Activated CD8-positive, alpha-beta memory T cell treated with anti-CD3 and anti-CD28 coated beads, Interleukin-2, amount 10 ng/mL, durations not matched to agents 7 days and 5 days (primary cell): ENCODE measurements at regions not wholly inside any gene's neighbourhood (a gene's known extent, or its start where the extent isn't known, plus 50 kb on each side); places are given as distances from the start of the nearest gene placed in this dataset.

Source experiments
- ATAC-seq: fragments of 150-1000 bp; cut with Tn5 transposase; one replicate; pipeline ENCODE4 v1.10.0; 2021; ENCODE audit warnings: moderate library complexity
- CTCF ChIA-PET: fragments of 350-600 bp; sonication (Branson Sonifier 250); formaldehyde crosslinking; loops from one replicate; lab custom pipeline; 2021; ENCODE audit warnings: antibody characterized with exemption; lab: Charles Lee
- DNase-seq: peaks from one replicate; pipeline ENCODE4 v3.0.0-alpha.2; 2020
- H3K27ac Mint-ChIP-seq: one replicate; pipeline ENCODE4 v1.8.0; 2021; ENCODE audit warnings: mild to moderate bottlenecking, mixed read lengths
- H3K27me3 Mint-ChIP-seq: one replicate; pipeline ENCODE4 v1.8.0; 2021; ENCODE audit warnings: mixed read lengths
- H3K36me3 Mint-ChIP-seq: one replicate; pipeline ENCODE4 v1.8.0; 2021; ENCODE audit warnings: mild to moderate bottlenecking, mixed read lengths
- H3K4me1 Mint-ChIP-seq: one replicate; pipeline ENCODE4 v1.8.0; 2021; ENCODE audit warnings: mixed read lengths
- H3K4me3 Mint-ChIP-seq: one replicate; pipeline ENCODE4 v1.8.0; 2021; ENCODE audit warnings: mild to moderate bottlenecking, moderate library complexity, mixed read lengths
- H3K9me3 Mint-ChIP-seq: one replicate; pipeline ENCODE4 v1.8.0; 2022; ENCODE audit warnings: low read depth, mixed read lengths

- ATAC-seq: no peak
- Mint-ChIP-seq H3K27ac (no peak overlapping the region), H3K9me3 (no peaks in the 10 kb centered on the region), H3K36me3 (no peaks in the 10 kb centered on the region), H3K4me3 (no peak overlapping the region), H3K27me3 (peaks cover 2% of the 10 kb centered on the region), H3K4me1 (no peaks in the 10 kb centered on the region)
- no peak for DNase-seq
- CTCF ChIA-PET: no interaction called here
Observed at GRCh38 chr12:15033029-15033428, 60.2 kb downstream of the PDE6H start.

GRCh38 chr12:15033641-15034040, 60.8 kb downstream of the PDE6H start:
- Mint-ChIP-seq H3K27me3 (peaks cover 2% of the 10 kb centered on the region), H3K4me3 (no peak overlapping the region), H3K9me3 (no peaks in the 10 kb centered on the region), H3K4me1 (no peaks in the 10 kb centered on the region), H3K36me3 (no peaks in the 10 kb centered on the region), H3K27ac (no peak overlapping the region)
- CTCF ChIA-PET: no interaction called here
- DNase-seq: no peak
- no peak for ATAC-seq

- Mint-ChIP-seq H3K4me1 (no peaks in the 10 kb centered on the region), H3K36me3 (no peaks in the 10 kb centered on the region), H3K27me3 (peaks cover 2% of the 10 kb centered on the region), H3K9me3 (no peaks in the 10 kb centered on the region), H3K4me3 (no peak overlapping the region), H3K27ac (no peak overlapping the region)
- no peak for ATAC-seq
- CTCF ChIA-PET: no interaction called here
- DNase-seq: no peak
Observed at GRCh38 chr12:15035185-15035584, 62.3 kb downstream of the PDE6H start.

GRCh38 chr12:15037091-15037687, 64.3 kb downstream of the PDE6H start:
- Mint-ChIP-seq H3K27ac (no peak overlapping the region), H3K9me3 (no peaks in the 10 kb centered on the region), H3K4me3 (no peak overlapping the region)

GRCh38 chr12:15038137-15038536, 65.3 kb downstream of the PDE6H start:
- DNase-seq (no peak), ATAC-seq (no peak)
- Mint-ChIP-seq H3K27ac (no peak overlapping the region), H3K27me3 (peaks cover 10% of the 10 kb centered on the region), H3K4me1 (no peaks in the 10 kb centered on the region), H3K36me3 (no peaks in the 10 kb centered on the region), H3K9me3 (no peaks in the 10 kb centered on the region), H3K4me3 (no peak overlapping the region)
- CTCF ChIA-PET: no interaction called here

More at GRCh38 chr12:15037091-15037687, 64.3 kb downstream of the PDE6H start:
- H3K27me3 Mint-ChIP-seq: peaks cover 7% of the 10 kb centered on the region
- DNase-seq (no peak), ATAC-seq (no peak)
- no peaks in the 10 kb centered on the region for H3K4me1 Mint-ChIP-seq
- no peaks in the 10 kb centered on the region for H3K36me3 Mint-ChIP-seq
- CTCF ChIA-PET: no interaction called here

GRCh38 chr12:15044471-15044870, 71.6 kb downstream of the PDE6H start:
- ATAC-seq: no peak
- Mint-ChIP-seq H3K27ac (no peak overlapping the region), H3K4me3 (no peak overlapping the region), H3K9me3 (peaks cover 4% of the 10 kb centered on the region), H3K36me3 (peaks cover 2% of the 10 kb centered on the region), H3K27me3 (peaks cover 11% of the 10 kb centered on the region), H3K4me1 (no peaks in the 10 kb centered on the region)
- CTCF ChIA-PET: interaction anchor here (0.6 kb wide), 1 partner anchor 25 kb away, joined by 3 read pairs; no protein-coding TSS in a partner anchor
- DNase-seq: no peak

- H3K27ac Mint-ChIP-seq: no peak overlapping the region
- H3K4me3 Mint-ChIP-seq: no peak overlapping the region
- DNase-seq (no peak), ATAC-seq (no peak)
- peaks cover 4% of the 10 kb centered on the region for H3K9me3 Mint-ChIP-seq
- CTCF ChIA-PET: no interaction called here
- peaks cover 2% of the 10 kb centered on the region for H3K36me3 Mint-ChIP-seq
- no peaks in the 10 kb centered on the region for H3K4me1 Mint-ChIP-seq
- H3K27me3 Mint-ChIP-seq: peaks cover 11% of the 10 kb centered on the region
Observed at GRCh38 chr12:15045451-15045850, 72.6 kb downstream of the PDE6H start.

GRCh38 chr12:15047611-15048010, 74.8 kb downstream of the PDE6H start:
- no peaks in the 10 kb centered on the region for H3K4me1 Mint-ChIP-seq
- no peak overlapping the region for H3K27ac Mint-ChIP-seq
- peaks cover 4% of the 10 kb centered on the region for H3K9me3 Mint-ChIP-seq
- peaks cover 2% of the 10 kb centered on the region for H3K36me3 Mint-ChIP-seq
- ATAC-seq (no peak), DNase-seq (no peak)
- CTCF ChIA-PET: interaction anchor here (0.6 kb wide), 1 partner anchor 188 kb away, joined by 3 read pairs; no protein-coding TSS in a partner anchor
- H3K4me3 Mint-ChIP-seq: no peak overlapping the region
- peaks cover 6% of the 10 kb centered on the region for H3K27me3 Mint-ChIP-seq

- no peak overlapping the region for H3K27ac Mint-ChIP-seq
- ATAC-seq (no peak), DNase-seq (no peak)
- no peak overlapping the region for H3K4me3 Mint-ChIP-seq
- H3K9me3 Mint-ChIP-seq: peaks cover 4% of the 10 kb centered on the region
- H3K36me3 Mint-ChIP-seq: peaks cover 2% of the 10 kb centered on the region
- CTCF ChIA-PET: no interaction called here
- no peaks in the 10 kb centered on the region for H3K4me1 Mint-ChIP-seq
- no peaks in the 10 kb centered on the region for H3K27me3 Mint-ChIP-seq
Observed at GRCh38 chr12:15049461-15050153, 76.8 kb downstream of the PDE6H start.

- ATAC-seq (no peak), DNase-seq (no peak)
- H3K27me3 Mint-ChIP-seq: no peaks in the 10 kb centered on the region
- H3K4me3 Mint-ChIP-seq: no peak overlapping the region
- no peaks in the 10 kb centered on the region for H3K4me1 Mint-ChIP-seq
- H3K27ac Mint-ChIP-seq: no peak overlapping the region
- peaks cover 2% of the 10 kb centered on the region for H3K36me3 Mint-ChIP-seq
- CTCF ChIA-PET: no interaction called here
- peaks cover 4% of the 10 kb centered on the region for H3K9me3 Mint-ChIP-seq
Observed at GRCh38 chr12:15050659-15051058, 77.8 kb downstream of the PDE6H start.

- ATAC-seq (no peak), DNase-seq (no peak)
- Mint-ChIP-seq H3K27ac (no peak overlapping the region), H3K27me3 (peaks cover 2% of the 10 kb centered on the region), H3K9me3 (no peaks in the 10 kb centered on the region), H3K36me3 (no peaks in the 10 kb centered on the region), H3K4me1 (no peaks in the 10 kb centered on the region), H3K4me3 (no peak overlapping the region)
- CTCF ChIA-PET: no interaction called here
Observed at GRCh38 chr12:15052691-15053090, 79.8 kb downstream of the PDE6H start.

GRCh38 chr12:15056218-15056617, 83.4 kb downstream of the PDE6H start:
- Mint-ChIP-seq H3K27ac (no peak overlapping the region), H3K27me3 (peaks cover 8% of the 10 kb centered on the region), H3K9me3 (no peaks in the 10 kb centered on the region), H3K36me3 (no peaks in the 10 kb centered on the region), H3K4me3 (no peak overlapping the region), H3K4me1 (no peaks in the 10 kb centered on the region)
- DNase-seq (no peak), ATAC-seq (no peak)
- CTCF ChIA-PET: no interaction called here
